ENCODE measurements at regions not wholly inside any gene's neighbourhood (a gene's known extent, or its start where the extent isn't known, plus 50 kb on each side); places are given as distances from the start of the nearest gene placed in this dataset.

DNA sequence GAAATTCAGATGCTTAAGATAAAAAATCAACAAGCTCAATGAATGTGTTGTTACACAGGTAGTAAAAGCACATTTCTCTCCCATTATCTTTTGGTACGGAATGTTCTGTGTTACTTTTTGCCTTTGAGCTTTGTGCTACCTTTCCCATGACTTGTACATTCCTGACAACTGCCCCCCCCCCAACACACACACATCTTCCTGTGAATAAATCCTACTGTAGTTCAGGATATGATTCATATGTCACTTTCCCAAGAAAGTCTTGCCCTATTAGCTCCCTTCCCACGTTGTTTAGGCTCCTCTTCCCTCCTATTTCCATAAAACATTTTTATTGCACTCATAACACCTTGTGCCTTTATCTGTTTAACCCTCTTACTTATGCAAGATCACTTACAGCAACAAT, 442.6 kb upstream of the LRATD1 start:
- Histone ChIP-seq H3K4ac (replicated peaks; ENCODE audit: insufficient read length, low read depth, low read length) (no peak overlapping the region), H3K9me3 (ENCODE audit: insufficient read depth in 2 of 2, low read depth in 1 of 2, low read length in 1 of 2) (no peaks in the 10 kb centered on the region), H2BK15ac (ENCODE audit: low read length) (no peak overlapping the region), H3K36me3 (ENCODE audit: control insufficient read depth in 2 of 4, insufficient read depth in 4 of 4, low read length in 3 of 4) (no peaks in the 10 kb centered on the region), H4K5ac (ENCODE audit: insufficient read length, low read depth, low read length) (no peak overlapping the region), H2BK120ac (replicated peaks; ENCODE audit: low read depth, low read length) (no peak overlapping the region), H2AFZ (ENCODE audit: low read length) (no peak overlapping the region), H3K4me3 (ENCODE audit: extremely low read depth in 1 of 4, insufficient read depth in 2 of 4, low read depth in 3 of 4, low read length in 4 of 4) (no peak overlapping the region), H3K14ac (ENCODE audit: insufficient read length) (no peak overlapping the region), H3K23ac (ENCODE audit: insufficient read length) (no peak overlapping the region), H3K4me2 (ENCODE audit: insufficient read depth in 1 of 2, low read depth in 2 of 2, low read length in 2 of 2) (no peak overlapping the region), H3K79me1 (ENCODE audit: low read depth, low read length) (no peaks in the 10 kb centered on the region), H3K27me3 (replicated peaks in 1 of 4; ENCODE audit: control insufficient read depth in 3 of 4, extremely low read depth in 1 of 4, insufficient read depth in 3 of 4, low read length in 3 of 4) (no peaks in the 10 kb centered on the region), H4K8ac (ENCODE audit: extremely low read depth, insufficient read depth, low read length) (no peak overlapping the region), H3K4me1 (replicated peaks in 1 of 4; ENCODE audit: control insufficient read depth in 3 of 4, insufficient read depth in 4 of 4, low read length in 3 of 4) (no peaks in the 10 kb centered on the region), H3K23me2 (ENCODE audit: low read depth, low read length) (no peaks in the 10 kb centered on the region), H3K9ac (replicated peaks in 1 of 4; ENCODE audit: extremely low read depth in 1 of 4, low read depth in 3 of 4, low read length in 3 of 4) (no peak overlapping the region), H3K18ac (ENCODE audit: extremely low read depth, low read length) (no peak overlapping the region), H2BK12ac (ENCODE audit: low read depth, low read length) (no peak overlapping the region), H3K79me2 (ENCODE audit: control insufficient read depth in 1 of 2, insufficient read depth in 2 of 2, low read length in 2 of 2) (no peaks in the 10 kb centered on the region), H3K27ac (ENCODE audit: low read depth, low read length) (no peak overlapping the region), H4K91ac (replicated peaks; ENCODE audit: insufficient read length, low read length) (no peak overlapping the region), H4K20me1 (replicated peaks in 1 of 2; ENCODE audit: control insufficient read depth in 1 of 2, insufficient read depth in 2 of 2, low read length in 2 of 2) (no peaks in the 10 kb centered on the region), H2AK5ac (ENCODE audit: low read depth, low read length) (no peak overlapping the region), H3K56ac (replicated peaks; ENCODE audit: insufficient read length, low read depth, low read length) (no peak overlapping the region), H2BK20ac (ENCODE audit: low read length) (no peak overlapping the region), H2BK5ac (ENCODE audit: low read depth, low read length) (no peak overlapping the region)
- DNase-seq (ENCODE audit: low read depth in 1 of 2, low spot score in 2 of 2) = no peak
- WGBS, 2 experiments (ENCODE audit: extremely low coverage in 1 of 2, insufficient coverage in 1 of 2, insufficient read length in 1 of 2, insufficient replicate concordance in 2 of 2, low coverage in 1 of 2, low lambda C conversion rate in 2 of 2, missing lambda C conversion rate in 1 of 2) = 88% methylated on average over 2 of the region's 2 CpGs; no CpG with 5 or more reads in 1 of the 2 experiments
- no peak for FAIRE-seq
- ChIA-PET POLR2A (ENCODE audit: partially characterized antibody) (no interaction called here), CTCF (ENCODE audit: partially characterized antibody) (no interaction called here)
- TF ChIP-seq EP300 (IDR thresholded peaks at IDR 0.05; ENCODE audit: borderline replicate concordance in 1 of 2, low read depth in 2 of 2, low read length in 2 of 2) = no peak
- no peak for TF ChIP-seq SP4 (IDR thresholded peaks at IDR 0.05; ENCODE audit: low read length)
- TF ChIP-seq, protein P1, sequence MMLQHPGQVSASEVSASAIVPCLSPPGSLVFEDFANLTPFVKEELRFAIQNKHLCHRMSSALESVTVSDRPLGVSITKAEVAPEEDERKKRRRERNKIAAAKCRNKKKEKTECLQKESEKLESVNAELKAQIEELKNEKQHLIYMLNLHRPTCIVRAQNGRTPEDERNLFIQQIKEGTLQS (IDR thresholded peaks at IDR 0.05; ENCODE audit: insufficient read depth, low read depth, low read length) = no peak
- TF ChIP-seq SIRT6 (IDR thresholded peaks at IDR 0.05; ENCODE audit: low read length) = no peak
- TF ChIP-seq SP2 (IDR thresholded peaks at IDR 0.05; ENCODE audit: low read length) = no peak
- TF ChIP-seq HDAC2 (IDR thresholded peaks at IDR 0.05; ENCODE audit: borderline replicate concordance in 1 of 2, low read depth in 2 of 2, low read length in 2 of 2) = no peak
- no peak for TF ChIP-seq CHD2 (IDR thresholded peaks at IDR 0.05; ENCODE audit: low read length)
- TF ChIP-seq CEBPB (IDR thresholded peaks at IDR 0.05; ENCODE audit: low read depth, low read length) = no peak
- TF ChIP-seq RNF2 (IDR thresholded peaks at IDR 0.05; ENCODE audit: borderline replicate concordance, low read depth, low read length, missing control alignments, poor library complexity, severe bottlenecking) = no peak
- TF ChIP-seq SIN3A (conservative IDR thresholded peaks at IDR 0.05 in 1 of 2, IDR thresholded peaks at IDR 0.05 in 1 of 2; ENCODE audit: low read depth in 1 of 2, low read length in 2 of 2) = no peak
- TF ChIP-seq BACH1 (IDR thresholded peaks at IDR 0.05; ENCODE audit: low read length) = no peak
- TF ChIP-seq, protein P2, sequence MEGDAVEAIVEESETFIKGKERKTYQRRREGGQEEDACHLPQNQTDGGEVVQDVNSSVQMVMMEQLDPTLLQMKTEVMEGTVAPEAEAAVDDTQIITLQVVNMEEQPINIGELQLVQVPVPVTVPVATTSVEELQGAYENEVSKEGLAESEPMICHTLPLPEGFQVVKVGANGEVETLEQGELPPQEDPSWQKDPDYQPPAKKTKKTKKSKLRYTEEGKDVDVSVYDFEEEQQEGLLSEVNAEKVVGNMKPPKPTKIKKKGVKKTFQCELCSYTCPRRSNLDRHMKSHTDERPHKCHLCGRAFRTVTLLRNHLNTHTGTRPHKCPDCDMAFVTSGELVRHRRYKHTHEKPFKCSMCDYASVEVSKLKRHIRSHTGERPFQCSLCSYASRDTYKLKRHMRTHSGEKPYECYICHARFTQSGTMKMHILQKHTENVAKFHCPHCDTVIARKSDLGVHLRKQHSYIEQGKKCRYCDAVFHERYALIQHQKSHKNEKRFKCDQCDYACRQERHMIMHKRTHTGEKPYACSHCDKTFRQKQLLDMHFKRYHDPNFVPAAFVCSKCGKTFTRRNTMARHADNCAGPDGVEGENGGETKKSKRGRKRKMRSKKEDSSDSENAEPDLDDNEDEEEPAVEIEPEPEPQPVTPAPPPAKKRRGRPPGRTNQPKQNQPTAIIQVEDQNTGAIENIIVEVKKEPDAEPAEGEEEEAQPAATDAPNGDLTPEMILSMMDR (IDR thresholded peaks at IDR 0.05; ENCODE audit: control extremely low read depth in 1 of 3, insufficient read depth in 1 of 3, low read depth in 1 of 3, low read length in 3 of 3) = no peak

All from H1 (cell line).